HL-60 (cell line): ENCODE measurements at regions not wholly inside any gene's neighbourhood (a gene's known extent, or its start where the extent isn't known, plus 50 kb on each side); places are given as distances from the start of the nearest gene placed in this dataset.

Experiments
- DNase-seq, 2 experiments: peaks; one replicate each; pipeline ENCODE4 v3.0.0-alpha.2; 2010 to 2020; ENCODE audit warnings: low read depth in 1 of 2, low spot score in 1 of 2
- H3K27ac ChIP-seq: fragments of 250-450 bp; sonication (Bioruptor Pico); replicated peaks from 2 replicates; pipeline ENCODE4 v1.5.1; 2020; ENCODE audit warnings: mild to moderate bottlenecking, moderate library complexity
- H3K27me3 ChIP-seq: fragments of 250-450 bp; sonication (Bioruptor Pico); 2 replicates; pipeline ENCODE4 v1.5.1; 2021; ENCODE audit warnings: mild to moderate bottlenecking, moderate library complexity; ENCODE audit not compliant: insufficient read depth, poor library complexity, severe bottlenecking
- H3K4me3 ChIP-seq: replicated peaks from 2 replicates; pipeline ENCODE4 v1.5.1; 2011; ENCODE audit warnings: mild to moderate bottlenecking, control low read depth, low read length; ENCODE audit not compliant: insufficient read depth
- CTCF ChIP-seq: IDR thresholded peaks from one replicate; pipeline ENCODE4 v1.5.1; 2011; ENCODE audit warnings: low read length, control low read depth, inconsistent platforms; ENCODE audit not compliant: insufficient read depth
- GABPA ChIP-seq: IDR thresholded peaks from 2 replicates; pipeline ENCODE4 v1.6.1; 2012; ENCODE audit warnings: low read depth
- POLR2AphosphoS5 ChIP-seq: IDR thresholded peaks from 2 replicates; pipeline ENCODE4 v1.6.1; 2012; ENCODE audit warnings: low read depth
- REST ChIP-seq: IDR thresholded peaks from 2 replicates; pipeline ENCODE4 v1.6.1; 2012; ENCODE audit warnings: low read depth; ENCODE audit not compliant: insufficient replicate concordance
- SPI1 ChIP-seq: IDR thresholded peaks from 2 replicates; pipeline ENCODE4 v1.6.1; 2012; ENCODE audit warnings: low read depth, mild to moderate bottlenecking, borderline replicate concordance

GRCh38 chr17:79473111-79473875 is 137.6 kb downstream of the RBFOX3 start:
- H3K4me3 ChIP-seq = no peak overlapping the region
- peaks cover 3% of the 10 kb centered on the region for H3K27me3 ChIP-seq
- TF ChIP-seq SPI1 (no peak), POLR2AphosphoS5 (no peak), GABPA (no peak), CTCF (no peak), REST (no peak)
- DNase-seq = no peak
- H3K27ac ChIP-seq = no peak overlapping the region

- no peak overlapping the region for H3K27ac ChIP-seq
- no peak overlapping the region for H3K4me3 ChIP-seq
- DNase-seq = no peak
- H3K27me3 ChIP-seq = peaks cover 3% of the 10 kb centered on the region
- no peak for TF ChIP-seq REST
- TF ChIP-seq SPI1 = no peak
- TF ChIP-seq POLR2AphosphoS5 = no peak
Measured at GRCh38 chr17:79470754-79471153, 140.1 kb downstream of the RBFOX3 start.

GRCh38 chr17:79469646-79470045 is 141.2 kb downstream of the RBFOX3 start:
- H3K4me3 ChIP-seq = no peak overlapping the region
- H3K27me3 ChIP-seq = peaks cover 3% of the 10 kb centered on the region
- TF ChIP-seq POLR2AphosphoS5 (no peak), CTCF (no peak), REST (no peak), GABPA (no peak), SPI1 (no peak)
- H3K27ac ChIP-seq = no peak overlapping the region
- DNase-seq = no peak
